ENCODE measurements at regions not wholly inside any gene's neighbourhood (a gene's known extent, or its start where the extent isn't known, plus 50 kb on each side); places are given as distances from the start of the nearest gene placed in this dataset.
A peak's percentile ranks its signal among the peaks of the same experiment; 100 is the strongest.

- no peak overlapping the region for H2AFZ ChIP-seq (ENCODE audit: low read depth, low read length)
- H3K9me3 ChIP-seq (ENCODE audit: insufficient read depth, low read depth, low read length), result no peaks in the 10 kb centered on the region
- Mint-ChIP-seq H3K27ac (ENCODE audit: unreplicated experiment) (peak overlapping the region; percentile 93), H3K36me3 (ENCODE audit: low read depth, unreplicated experiment) (no peaks in the 10 kb centered on the region), H3K9me3 (ENCODE audit: unreplicated experiment) (no peaks in the 10 kb centered on the region), H3K27me3 (ENCODE audit: low read depth, unreplicated experiment) (no peaks in the 10 kb centered on the region), H3K4me3 (ENCODE audit: unreplicated experiment) (no peak overlapping the region), H3K4me1 (ENCODE audit: low read depth, unreplicated experiment) (peaks cover 18% of the 10 kb centered on the region)
- no peak overlapping the region for H3K9ac ChIP-seq (ENCODE audit: low read length)
- H3K27me3 ChIP-seq (ENCODE audit: insufficient read depth, low read length), result no peaks in the 10 kb centered on the region
- peaks cover 11% of the 10 kb centered on the region for H3K4me1 ChIP-seq (ENCODE audit: insufficient read depth, low read length)
- no peaks in the 10 kb centered on the region for H3K79me2 ChIP-seq (ENCODE audit: insufficient read depth, low read length)
- TF ChIP-seq CTCF (IDR thresholded peaks at IDR 0.05; ENCODE audit: insufficient read depth, low read depth, low read length) (no peak), EZH2 (IDR thresholded peaks at IDR 0.05; ENCODE audit: insufficient read depth, low read length) (no peak)
- no peak overlapping the region for H3K4me2 ChIP-seq (ENCODE audit: low read length)
- H3K27ac ChIP-seq (ENCODE audit: low read depth, low read length), result no peak overlapping the region
- no peak overlapping the region for H3K4me3 ChIP-seq (ENCODE audit: insufficient read depth, low read depth, low read length)
- no peak for FAIRE-seq
- no peak for DNase-seq (ENCODE audit: low read depth)
- no peaks in the 10 kb centered on the region for H3K36me3 ChIP-seq (ENCODE audit: insufficient read depth, low read length)
- no peaks in the 10 kb centered on the region for H4K20me1 ChIP-seq (ENCODE audit: insufficient read depth, low read length)
These were observed 288.5 kb upstream of the NUDT12 start for GRCh38 chr5:103851091-103851490.

GRCh38 chr5:103849934-103850333, 287.3 kb upstream of the NUDT12 start:
- no peaks in the 10 kb centered on the region for H3K36me3 ChIP-seq (ENCODE audit: insufficient read depth, low read length)
- H3K4me1 Mint-ChIP-seq (ENCODE audit: low read depth, unreplicated experiment), result peaks cover 18% of the 10 kb centered on the region

More at GRCh38 chr5:103849934-103850333, 287.3 kb upstream of the NUDT12 start:
- TF ChIP-seq CTCF (IDR thresholded peaks at IDR 0.05; ENCODE audit: insufficient read depth, low read depth, low read length) (no peak), EZH2 (IDR thresholded peaks at IDR 0.05; ENCODE audit: insufficient read depth, low read length) (no peak)
- Histone ChIP-seq H3K4me2 (ENCODE audit: low read length) (peak overlapping the region; percentile 74), H3K27ac (ENCODE audit: low read depth, low read length) (peak overlapping the region; percentile 85), H2AFZ (ENCODE audit: low read depth, low read length) (no peak overlapping the region), H3K9ac (ENCODE audit: low read length) (peak overlapping the region; percentile 54), H3K27me3 (ENCODE audit: insufficient read depth, low read length) (no peaks in the 10 kb centered on the region), H3K4me3 (ENCODE audit: insufficient read depth, low read depth, low read length) (no peak overlapping the region), H3K9me3 (ENCODE audit: insufficient read depth, low read depth, low read length) (no peaks in the 10 kb centered on the region), H3K79me2 (ENCODE audit: insufficient read depth, low read length) (no peaks in the 10 kb centered on the region), H4K20me1 (ENCODE audit: insufficient read depth, low read length) (no peaks in the 10 kb centered on the region), H3K4me1 (ENCODE audit: insufficient read depth, low read length) (peaks cover 11% of the 10 kb centered on the region)
- peak overlapping the region; percentile 93 for H3K27ac Mint-ChIP-seq (ENCODE audit: unreplicated experiment)
- no peak overlapping the region for H3K4me3 Mint-ChIP-seq (ENCODE audit: unreplicated experiment)
- no peaks in the 10 kb centered on the region for H3K27me3 Mint-ChIP-seq (ENCODE audit: low read depth, unreplicated experiment)
- H3K36me3 Mint-ChIP-seq (ENCODE audit: low read depth, unreplicated experiment), result no peaks in the 10 kb centered on the region
- DNase-seq (ENCODE audit: low read depth) (peak; percentile 93), FAIRE-seq (peak; percentile 32)
- no peaks in the 10 kb centered on the region for H3K9me3 Mint-ChIP-seq (ENCODE audit: unreplicated experiment)

All from astrocyte (in vitro differentiated cells and primary cell).